HEK293 (cell line): ENCODE measurements at regions not wholly inside any gene's neighbourhood (a gene's known extent, or its start where the extent isn't known, plus 50 kb on each side); places are given as distances from the start of the nearest gene placed in this dataset.

ENCODE experiments used
- ZNF776 ChIP-seq: fragments of 450-650 bp; formaldehyde crosslinking; IDR thresholded peaks from 2 replicates; pipeline ENCODE4 v1.5.0; 2017; ENCODE audit warnings: missing biosample characterization, missing genetic modification characterization, borderline replicate concordance
- ZNF830 ChIP-seq: fragments of 450-650 bp; IDR thresholded peaks from 2 replicates; pipeline ENCODE4 v1.5.0; 2018; ENCODE audit warnings: missing biosample characterization, missing genetic modification characterization, low read depth, mild to moderate bottlenecking, moderate library complexity
- TF ChIP-seq, protein P1 (sequence below): fragments of 450-650 bp; formaldehyde crosslinking; IDR thresholded peaks from 2 replicates; pipeline ENCODE4 v1.5.1; 2016; ENCODE audit warnings: missing biosample characterization, missing genetic modification characterization

DNA sequence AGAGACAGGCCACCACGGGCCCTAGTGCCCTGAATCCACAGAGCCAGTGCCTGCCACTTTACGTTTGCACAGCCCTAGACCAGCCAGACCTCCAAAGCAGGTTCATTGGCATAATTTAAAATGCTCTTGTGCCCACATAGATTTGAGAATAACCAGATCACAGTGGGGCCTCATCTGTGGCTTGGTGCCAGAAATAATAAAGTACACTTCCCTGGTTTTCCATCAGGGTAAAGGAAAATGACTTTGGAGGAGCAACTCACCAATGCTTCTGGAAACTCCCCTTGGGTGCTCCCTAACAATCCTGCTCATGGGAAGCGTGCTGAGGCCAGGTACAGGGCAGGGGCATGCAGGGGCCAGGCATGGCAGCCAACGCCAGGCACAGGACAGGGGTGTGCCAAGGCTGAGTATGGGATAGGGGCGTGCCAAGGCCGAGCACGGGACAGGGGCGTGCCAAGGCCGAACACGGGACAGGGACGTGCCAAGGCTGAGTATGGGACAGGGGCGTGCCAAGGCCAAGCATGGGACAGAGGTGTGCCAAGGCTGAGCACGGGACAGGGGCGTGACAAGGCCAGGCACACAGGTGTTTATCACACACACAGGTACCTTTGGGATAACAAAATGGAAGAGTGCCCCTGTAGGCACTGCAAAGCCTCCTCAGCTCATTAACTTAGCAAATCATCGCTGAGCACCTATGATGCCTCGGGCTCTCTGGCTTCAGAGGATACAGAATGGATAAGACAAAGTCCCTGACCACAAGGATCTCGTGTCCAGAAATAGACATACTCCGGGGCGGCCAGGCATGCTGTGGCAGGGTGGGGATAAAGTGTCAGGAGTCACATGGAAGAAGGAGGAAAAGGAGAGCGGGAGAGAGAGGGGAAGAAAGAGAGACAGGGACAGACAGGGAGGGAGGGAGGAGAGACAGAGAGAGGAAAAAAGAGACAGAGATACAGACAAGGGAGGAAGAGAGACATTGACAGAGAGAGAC is 334.7 kb downstream of the EIPR1 start:
- TF ChIP-seq ZNF830 (tag by site-specific recombination) (no peak), ZNF776 (tag by site-specific recombination) (no peak)
- TF ChIP-seq, protein P1, sequence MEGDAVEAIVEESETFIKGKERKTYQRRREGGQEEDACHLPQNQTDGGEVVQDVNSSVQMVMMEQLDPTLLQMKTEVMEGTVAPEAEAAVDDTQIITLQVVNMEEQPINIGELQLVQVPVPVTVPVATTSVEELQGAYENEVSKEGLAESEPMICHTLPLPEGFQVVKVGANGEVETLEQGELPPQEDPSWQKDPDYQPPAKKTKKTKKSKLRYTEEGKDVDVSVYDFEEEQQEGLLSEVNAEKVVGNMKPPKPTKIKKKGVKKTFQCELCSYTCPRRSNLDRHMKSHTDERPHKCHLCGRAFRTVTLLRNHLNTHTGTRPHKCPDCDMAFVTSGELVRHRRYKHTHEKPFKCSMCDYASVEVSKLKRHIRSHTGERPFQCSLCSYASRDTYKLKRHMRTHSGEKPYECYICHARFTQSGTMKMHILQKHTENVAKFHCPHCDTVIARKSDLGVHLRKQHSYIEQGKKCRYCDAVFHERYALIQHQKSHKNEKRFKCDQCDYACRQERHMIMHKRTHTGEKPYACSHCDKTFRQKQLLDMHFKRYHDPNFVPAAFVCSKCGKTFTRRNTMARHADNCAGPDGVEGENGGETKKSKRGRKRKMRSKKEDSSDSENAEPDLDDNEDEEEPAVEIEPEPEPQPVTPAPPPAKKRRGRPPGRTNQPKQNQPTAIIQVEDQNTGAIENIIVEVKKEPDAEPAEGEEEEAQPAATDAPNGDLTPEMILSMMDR = no peak
